ENCODE measurements at regions not wholly inside any gene's neighbourhood (a gene's known extent, or its start where the extent isn't known, plus 50 kb on each side); places are given as distances from the start of the nearest gene placed in this dataset.
"Not testable (repeated sequence)": the region's sequence is repeated elsewhere in the genome, so short reads cannot be mapped to it uniquely, and the experiment has no call there.

- CTCF ChIA-PET, result no interaction called here
- POLR2A ChIA-PET, result no interaction called here
Measured at GRCh38 chr16:51870296-51870854, 676.6 kb downstream of the TOX3 start.

- CTCF ChIA-PET, result no interaction called here
- POLR2A ChIA-PET, result no interaction called here
Measured at GRCh38 chr16:51869176-51869575, 677.8 kb downstream of the TOX3 start.

GRCh38 chr16:51868631-51869030 is 678.3 kb downstream of the TOX3 start:
- CTCF ChIA-PET, result no interaction called here
- POLR2A ChIA-PET, result no interaction called here

GRCh38 chr16:51867386-51868065 is 679.4 kb downstream of the TOX3 start:
- CTCF ChIA-PET, result no interaction called here
- POLR2A ChIA-PET, result no interaction called here

- ChIA-PET CTCF (no interaction called here), POLR2A (no interaction called here)
Measured at GRCh38 chr16:51864575-51864974, 682.4 kb downstream of the TOX3 start.

- POLR2A ChIA-PET, result no interaction called here
- CTCF ChIA-PET, result no interaction called here
Measured at GRCh38 chr16:51854401-51854951, 692.5 kb downstream of the TOX3 start.

- ChIA-PET CTCF (no interaction called here), POLR2A (no interaction called here)
Measured at GRCh38 chr16:51853586-51853985, 693.4 kb downstream of the TOX3 start.

GRCh38 chr16:51852892-51853291 is 694.1 kb downstream of the TOX3 start:
- CTCF ChIA-PET, result no interaction called here
- POLR2A ChIA-PET, result no interaction called here

GRCh38 chr16:51851111-51851510 is 695.8 kb downstream of the TOX3 start:
- ChIA-PET POLR2A (no interaction called here), CTCF (no interaction called here)

GRCh38 chr16:51849715-51850114 is 697.2 kb downstream of the TOX3 start:
- CTCF ChIA-PET, result no interaction called here
- POLR2A ChIA-PET, result no interaction called here

GRCh38 chr16:51845586-51846305 is 694.7 kb upstream of the SALL1 start:
- ChIA-PET CTCF (no interaction called here), POLR2A (no interaction called here)

GRCh38 chr16:51839727-51840462 is 688.8 kb upstream of the SALL1 start:
- ChIA-PET POLR2A (no interaction called here), CTCF (no interaction called here)

GRCh38 chr16:51834794-51835193 is 683.7 kb upstream of the SALL1 start:
- ChIA-PET POLR2A (no interaction called here), CTCF (no interaction called here)

GRCh38 chr16:51834133-51834532 is 683.1 kb upstream of the SALL1 start:
- CTCF ChIA-PET, result no interaction called here
- POLR2A ChIA-PET, result no interaction called here

- ChIA-PET CTCF (no interaction called here), POLR2A (no interaction called here)
Measured at GRCh38 chr16:51831595-51832367, 680.7 kb upstream of the SALL1 start.

- POLR2A ChIA-PET, CTCF ChIA-PET: not testable (repeated sequence)
Measured at GRCh38 chr16:51831034-51831433, 680.0 kb upstream of the SALL1 start.

GRCh38 chr16:51825779-51826178 is 674.7 kb upstream of the SALL1 start:
- POLR2A ChIA-PET, result no interaction called here
- CTCF ChIA-PET, result no interaction called here

- ChIA-PET CTCF (no interaction called here), POLR2A (no interaction called here)
Measured at GRCh38 chr16:51822471-51822870, 671.4 kb upstream of the SALL1 start.

GRCh38 chr16:51821527-51821926 is 670.5 kb upstream of the SALL1 start:
- ChIA-PET CTCF (no interaction called here), POLR2A (no interaction called here)

- POLR2A ChIA-PET, result no interaction called here
- CTCF ChIA-PET, result no interaction called here
Measured at GRCh38 chr16:51820176-51820575, 669.1 kb upstream of the SALL1 start.
